ENCODE measurements at regions not wholly inside any gene's neighbourhood (a gene's known extent, or its start where the extent isn't known, plus 50 kb on each side); places are given as distances from the start of the nearest gene placed in this dataset.
"Not testable (repeated sequence)": the region's sequence is repeated elsewhere in the genome, so short reads cannot be mapped to it uniquely, and the experiment has no call there.

- not testable (repeated sequence) for TF ChIP-seq MAX (IDR thresholded peaks at IDR 0.05; ENCODE audit: insufficient read depth, insufficient read length); EZH2 (IDR thresholded peaks at IDR 0.05; ENCODE audit: borderline replicate concordance, low read depth, low read length, severe bottlenecking)
Measured at GRCh38 chr6:43882690-43883448, 112.9 kb downstream of the VEGFA start.

Data from endothelial cell of umbilical vein (primary cell).